Skeletal muscle tissue (tissue), 3 donors: ENCODE measurements at regions not wholly inside any gene's neighbourhood (a gene's known extent, or its start where the extent isn't known, plus 50 kb on each side); places are given as distances from the start of the nearest gene placed in this dataset.

Experiments used
- H3K27ac ChIP-seq: one replicate; pipeline ENCODE4 v1.7.0; 2013; ENCODE audit warnings: mild to moderate bottlenecking, low read depth, low read length, inconsistent platforms
- H3K27me3 ChIP-seq, 3 donors: one replicate each; pipeline ENCODE4 v1.7.0; 2013; ENCODE audit warnings: low read length in 3 of 3; ENCODE audit not compliant: control insufficient read depth in 3 of 3, insufficient read depth in 3 of 3
- H3K36me3 ChIP-seq, 3 donors: one replicate each; pipeline ENCODE4 v1.7.0; 2013; ENCODE audit warnings: low read length in 3 of 3; ENCODE audit not compliant: control insufficient read depth in 3 of 3, insufficient read depth in 3 of 3
- H3K4me1 ChIP-seq, 3 donors: one replicate each; pipeline ENCODE4 v1.7.0; 2013; ENCODE audit warnings: low read length in 3 of 3, mild to moderate bottlenecking in 3 of 3; ENCODE audit not compliant: control insufficient read depth in 3 of 3, insufficient read depth in 3 of 3
- H3K4me3 ChIP-seq, 3 donors: one replicate each; pipeline ENCODE4 v1.7.0; 2013; ENCODE audit warnings: low read length in 3 of 3
- H3K9ac ChIP-seq, 3 donors: one replicate each; pipeline ENCODE4 v1.7.0; 2013; ENCODE audit warnings: low read length in 3 of 3, mild to moderate bottlenecking in 3 of 3, moderate library complexity in 2 of 3, low read depth in 1 of 3
- H3K9me3 ChIP-seq, 3 donors: one replicate each; pipeline ENCODE4 v1.7.0; 2013; ENCODE audit warnings: low read length in 3 of 3; ENCODE audit not compliant: control insufficient read depth in 3 of 3
- donor health status: Osteomylitis.

DNA sequence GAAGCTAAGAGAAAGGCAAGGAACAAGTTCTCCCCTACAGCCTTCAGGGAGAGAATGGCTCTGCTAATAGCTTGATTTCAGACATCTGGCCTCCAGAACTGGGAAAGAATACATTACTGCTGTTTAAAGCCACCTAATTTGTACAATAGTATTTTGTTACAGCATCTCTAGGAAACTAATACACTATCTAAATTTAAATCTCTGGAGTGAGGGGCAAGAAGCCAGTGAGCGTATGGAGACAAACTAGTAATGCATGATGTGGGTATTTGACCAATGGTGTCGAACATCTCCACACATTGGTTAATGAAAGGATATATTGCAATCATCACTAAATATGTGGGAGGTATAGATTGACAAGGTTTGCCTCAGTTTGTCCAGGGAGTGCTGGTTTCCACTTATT is 451.5 kb downstream of the EPM2A start:
- Histone ChIP-seq H3K9me3 (no peaks in the 10 kb centered on the region), H3K27ac (no peak overlapping the region), H3K9ac (no peak overlapping the region), H3K27me3 (no peaks in the 10 kb centered on the region), H3K4me3 (no peak overlapping the region), H3K36me3 (no peaks in the 10 kb centered on the region), H3K4me1 (no peaks in the 10 kb centered on the region)

GRCh38 chr6:145286916-145287315 is 448.4 kb downstream of the EPM2A start:
- no peaks in the 10 kb centered on the region for H3K36me3 ChIP-seq
- H3K9ac ChIP-seq = no peak overlapping the region
- H3K4me1 ChIP-seq = no peaks in the 10 kb centered on the region
- H3K9me3 ChIP-seq = no peaks in the 10 kb centered on the region
- no peak overlapping the region for H3K4me3 ChIP-seq
- H3K27me3 ChIP-seq = no peaks in the 10 kb centered on the region
- no peak overlapping the region for H3K27ac ChIP-seq

DNA sequence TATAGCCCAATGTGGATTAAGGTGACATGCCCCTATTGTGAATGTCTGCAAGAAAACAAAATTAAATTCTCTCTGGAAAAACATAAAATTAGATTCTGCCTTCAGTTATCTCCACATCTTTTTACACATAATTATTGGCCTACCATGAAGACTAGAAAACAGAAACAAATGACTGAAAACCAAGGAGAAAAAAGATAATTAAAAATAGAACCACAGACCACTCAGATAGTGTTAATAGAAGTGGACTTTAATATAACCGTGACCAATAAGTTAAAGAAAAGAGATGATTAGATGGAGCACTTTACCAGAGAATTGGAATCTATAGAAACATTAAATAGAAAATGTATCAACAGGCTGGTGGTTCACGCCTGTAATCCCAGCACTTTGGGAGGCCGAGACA is 445.7 kb downstream of the EPM2A start:
- no peak overlapping the region for H3K4me3 ChIP-seq
- no peaks in the 10 kb centered on the region for H3K9me3 ChIP-seq
- no peaks in the 10 kb centered on the region for H3K27me3 ChIP-seq
- H3K9ac ChIP-seq = no peak overlapping the region
- H3K27ac ChIP-seq = no peak overlapping the region
- no peaks in the 10 kb centered on the region for H3K4me1 ChIP-seq
- no peaks in the 10 kb centered on the region for H3K36me3 ChIP-seq

DNA sequence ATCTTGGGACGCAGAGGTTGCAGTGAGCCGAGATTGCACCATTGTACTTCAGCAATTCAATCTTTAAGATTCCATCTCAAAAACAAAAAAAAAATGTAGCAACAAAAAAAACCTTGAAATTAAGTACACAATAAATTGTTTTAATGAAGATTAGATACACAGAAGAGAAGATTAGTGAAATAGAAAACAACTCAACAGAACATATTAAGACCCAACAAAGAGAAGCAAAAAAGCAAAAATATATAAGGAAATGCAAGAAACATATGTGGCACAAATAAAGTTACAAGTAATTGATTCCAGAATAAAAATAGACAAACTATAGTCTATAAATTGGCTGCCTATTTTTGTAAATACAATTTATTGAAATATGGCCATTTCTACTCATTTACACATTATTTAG is 445.2 kb downstream of the EPM2A start:
- H3K4me1 ChIP-seq = no peaks in the 10 kb centered on the region
- no peaks in the 10 kb centered on the region for H3K9me3 ChIP-seq
- H3K36me3 ChIP-seq = no peaks in the 10 kb centered on the region
- no peak overlapping the region for H3K9ac ChIP-seq
- no peaks in the 10 kb centered on the region for H3K27me3 ChIP-seq
- no peak overlapping the region for H3K4me3 ChIP-seq
- no peak overlapping the region for H3K27ac ChIP-seq

DNA sequence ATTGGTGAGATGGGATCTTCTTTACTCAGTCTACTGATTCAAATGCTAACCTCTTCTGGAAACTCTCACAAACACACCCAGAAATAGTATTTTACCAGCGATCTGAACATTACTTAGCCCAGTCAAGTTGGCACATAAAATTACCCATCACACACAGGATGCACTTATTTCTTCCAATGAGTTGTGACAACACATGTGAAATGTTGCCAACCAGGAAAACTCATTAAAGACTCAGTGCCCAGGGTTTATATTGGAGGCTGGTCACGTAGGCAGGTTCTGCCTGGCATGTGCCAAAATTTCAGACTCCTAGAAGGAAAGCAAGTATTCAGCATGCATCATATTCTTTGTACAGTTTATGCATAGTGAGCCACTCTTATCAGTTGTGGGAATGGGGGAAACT is 443.3 kb downstream of the EPM2A start:
- Histone ChIP-seq H3K9me3 (no peaks in the 10 kb centered on the region), H3K4me1 (no peaks in the 10 kb centered on the region), H3K27me3 (no peaks in the 10 kb centered on the region), H3K9ac (no peak overlapping the region), H3K27ac (no peak overlapping the region), H3K36me3 (no peaks in the 10 kb centered on the region), H3K4me3 (no peak overlapping the region)

DNA sequence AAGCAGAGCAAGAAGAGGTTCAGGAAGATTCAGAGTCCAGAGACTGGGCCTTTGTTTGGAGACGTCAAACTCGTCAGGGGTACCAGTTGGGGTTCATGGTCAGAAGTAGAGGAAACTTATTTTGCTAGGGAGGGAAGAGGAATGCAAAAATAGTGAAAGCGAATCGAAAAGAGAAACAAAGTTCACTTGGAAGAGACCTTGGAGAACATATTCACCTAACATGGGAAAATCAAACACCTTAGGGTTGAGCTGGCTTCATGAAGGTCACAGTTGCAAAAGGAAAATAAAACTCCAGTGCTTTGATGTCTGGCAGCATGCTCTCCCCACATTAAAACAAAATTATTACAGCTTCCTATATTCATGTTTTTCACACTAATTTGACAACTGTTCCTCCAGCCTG is 440.4 kb downstream of the EPM2A start:
- H3K27me3 ChIP-seq = no peaks in the 10 kb centered on the region
- H3K4me3 ChIP-seq = no peak overlapping the region
- no peaks in the 10 kb centered on the region for H3K36me3 ChIP-seq
- no peak overlapping the region for H3K27ac ChIP-seq
- no peaks in the 10 kb centered on the region for H3K9me3 ChIP-seq
- H3K4me1 ChIP-seq = no peaks in the 10 kb centered on the region
- H3K9ac ChIP-seq = no peak overlapping the region

DNA sequence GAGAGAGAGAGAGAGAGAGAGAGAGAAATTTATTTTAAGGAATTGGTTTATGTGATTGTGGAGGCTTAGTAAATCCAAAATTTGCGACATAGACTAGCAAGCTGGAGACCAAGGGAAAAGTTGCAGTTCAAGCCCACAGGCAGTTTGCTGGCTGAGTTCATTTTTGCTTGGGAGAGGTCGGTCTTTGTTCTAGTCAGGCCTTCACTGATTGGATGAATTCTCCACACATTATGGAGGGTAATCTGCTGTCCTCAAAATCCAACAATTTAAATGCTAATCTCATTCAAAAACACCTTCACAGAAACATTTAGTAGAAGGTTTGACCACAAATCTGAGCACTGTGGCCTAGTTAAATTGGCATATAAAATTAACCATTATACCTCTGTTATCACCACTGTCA is 439.6 kb downstream of the EPM2A start:
- Histone ChIP-seq H3K9me3 (no peaks in the 10 kb centered on the region), H3K4me3 (no peak overlapping the region), H3K4me1 (no peaks in the 10 kb centered on the region), H3K36me3 (no peaks in the 10 kb centered on the region), H3K27ac (no peak overlapping the region), H3K27me3 (no peaks in the 10 kb centered on the region), H3K9ac (no peak overlapping the region)

GRCh38 chr6:145305670-145306069 is 429.6 kb downstream of the EPM2A start:
- H3K27me3 ChIP-seq = no peaks in the 10 kb centered on the region
- H3K36me3 ChIP-seq = no peaks in the 10 kb centered on the region
- H3K4me1 ChIP-seq = no peaks in the 10 kb centered on the region
- H3K27ac ChIP-seq = no peak overlapping the region
- H3K4me3 ChIP-seq = no peak overlapping the region
- H3K9ac ChIP-seq = no peak overlapping the region
- no peaks in the 10 kb centered on the region for H3K9me3 ChIP-seq

- Histone ChIP-seq H3K4me3 (no peak overlapping the region), H3K27me3 (no peaks in the 10 kb centered on the region), H3K9ac (no peak overlapping the region), H3K4me1 (no peaks in the 10 kb centered on the region), H3K9me3 (no peaks in the 10 kb centered on the region), H3K27ac (no peak overlapping the region), H3K36me3 (no peaks in the 10 kb centered on the region)
These were observed 428.8 kb downstream of the EPM2A start for GRCh38 chr6:145306489-145306888.

DNA sequence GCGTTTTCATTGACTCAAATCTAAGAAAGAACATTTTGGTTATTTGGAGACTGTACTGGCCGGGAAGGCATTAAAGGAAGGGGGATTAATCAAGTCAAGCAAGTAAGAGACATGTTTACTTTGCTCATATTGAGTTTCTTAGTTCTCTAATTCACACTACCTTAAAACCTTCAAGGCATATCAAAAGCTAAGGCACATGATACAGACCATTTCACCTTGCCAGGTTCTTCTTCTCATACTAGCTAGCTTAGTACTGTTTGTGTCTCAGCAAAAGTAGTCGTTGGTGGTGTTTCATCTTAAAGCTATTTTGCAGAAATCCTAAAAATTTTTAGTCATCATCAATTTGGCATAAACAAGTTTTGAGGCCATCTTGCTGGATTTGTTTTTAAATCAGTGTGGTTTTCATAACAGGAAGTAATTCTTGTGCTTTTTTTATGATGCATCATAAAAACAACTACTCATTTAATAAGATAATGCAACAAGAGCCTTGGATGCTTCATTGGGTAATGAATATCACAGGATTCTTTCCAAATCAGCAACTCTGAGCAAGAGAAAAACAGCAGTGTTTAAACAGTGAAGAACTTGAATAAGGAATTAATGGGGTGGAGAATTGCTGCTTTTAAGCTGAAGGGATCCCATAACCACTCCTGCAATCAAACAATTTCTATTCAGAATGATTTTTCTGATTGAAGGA is 425.3 kb downstream of the EPM2A start:
- no peak overlapping the region for H3K4me3 ChIP-seq
- H3K27ac ChIP-seq = no peak overlapping the region
- no peak overlapping the region for H3K9ac ChIP-seq
- no peaks in the 10 kb centered on the region for H3K27me3 ChIP-seq
- no peaks in the 10 kb centered on the region for H3K9me3 ChIP-seq
- H3K36me3 ChIP-seq = no peaks in the 10 kb centered on the region
- no peaks in the 10 kb centered on the region for H3K4me1 ChIP-seq

DNA sequence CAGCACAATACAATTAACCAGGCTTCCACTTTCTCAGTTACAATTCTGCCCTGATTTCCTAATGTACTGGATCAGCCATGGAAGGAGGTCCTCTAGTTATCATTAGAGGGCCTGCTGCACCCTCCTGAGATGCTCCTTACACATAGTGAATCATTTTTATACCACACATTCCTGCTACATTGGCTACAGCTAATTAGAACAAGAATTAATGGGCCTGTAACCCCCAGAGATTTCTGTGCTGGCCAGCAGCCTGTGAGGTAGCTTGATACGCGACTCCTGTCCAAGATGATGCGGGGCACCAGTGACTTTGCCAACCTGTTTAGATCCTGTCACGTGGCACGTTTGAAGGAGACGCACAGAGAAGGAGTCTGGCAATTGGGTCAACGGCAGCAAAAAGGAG is 422.8 kb downstream of the EPM2A start:
- Histone ChIP-seq H3K27me3 (no peaks in the 10 kb centered on the region), H3K27ac (no peak overlapping the region), H3K36me3 (no peaks in the 10 kb centered on the region), H3K4me1 (no peaks in the 10 kb centered on the region), H3K9me3 (no peaks in the 10 kb centered on the region), H3K9ac (no peak overlapping the region), H3K4me3 (no peak overlapping the region)
